HG03521 (cell line): ENCODE measurements at regions not wholly inside any gene's neighbourhood (a gene's known extent, or its start where the extent isn't known, plus 50 kb on each side); places are given as distances from the start of the nearest gene placed in this dataset.

Experiments
- ATAC-seq: cut with Tn5 transposase; IDR thresholded peaks from one replicate; pipeline ENCODE4 v1.9.1; 2021; ENCODE audit warnings: mild to moderate bottlenecking, moderate library complexity; ENCODE audit not compliant: unreplicated experiment

- ATAC-seq: no peak
These were observed 247.1 kb upstream of the SIX2 start for GRCh38 chr2:45256173-45256866.

- no peak for ATAC-seq
These were observed 246.3 kb upstream of the SIX2 start for GRCh38 chr2:45255563-45255962.

GRCh38 chr2:45254025-45254424, 244.8 kb upstream of the SIX2 start:
- no peak for ATAC-seq

DNA sequence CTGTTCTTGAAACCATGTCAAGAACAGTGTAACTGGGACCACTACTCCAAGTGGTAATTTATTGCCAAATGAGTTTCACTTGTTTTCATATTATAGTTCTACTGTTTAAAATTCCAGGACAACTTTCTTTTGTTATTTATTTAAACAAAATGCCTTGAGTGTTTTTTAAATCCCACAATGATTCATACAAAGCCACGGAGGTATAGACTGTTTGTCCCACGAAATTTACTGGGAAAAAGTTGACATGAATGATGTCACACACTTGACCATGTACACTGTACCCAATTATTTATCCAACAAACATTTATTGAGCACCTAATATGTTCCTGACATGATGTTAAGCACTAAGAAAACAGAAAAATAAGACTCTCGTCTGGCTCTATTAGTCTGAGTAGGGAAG, 243.9 kb upstream of the SIX2 start:
- no peak for ATAC-seq

DNA sequence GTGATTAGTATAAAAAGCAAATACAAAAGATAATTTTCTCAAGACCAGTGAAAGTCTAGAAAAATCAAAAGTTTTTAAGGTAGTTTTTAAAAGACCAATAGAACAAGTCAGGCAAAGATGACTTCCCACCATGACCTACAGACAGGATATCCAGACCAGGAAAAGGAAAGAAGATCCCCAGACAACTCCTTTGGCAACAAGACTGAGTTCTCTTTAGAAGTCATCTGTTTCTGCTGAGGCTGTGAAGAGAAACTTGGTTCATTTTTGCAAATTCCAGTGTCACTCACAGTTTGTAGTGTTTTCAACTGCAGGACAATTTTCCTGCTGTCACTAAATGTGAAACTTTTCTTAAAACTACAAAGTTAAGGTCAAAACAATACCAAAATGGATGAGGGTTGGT, 240.9 kb upstream of the SIX2 start:
- no peak for ATAC-seq

DNA sequence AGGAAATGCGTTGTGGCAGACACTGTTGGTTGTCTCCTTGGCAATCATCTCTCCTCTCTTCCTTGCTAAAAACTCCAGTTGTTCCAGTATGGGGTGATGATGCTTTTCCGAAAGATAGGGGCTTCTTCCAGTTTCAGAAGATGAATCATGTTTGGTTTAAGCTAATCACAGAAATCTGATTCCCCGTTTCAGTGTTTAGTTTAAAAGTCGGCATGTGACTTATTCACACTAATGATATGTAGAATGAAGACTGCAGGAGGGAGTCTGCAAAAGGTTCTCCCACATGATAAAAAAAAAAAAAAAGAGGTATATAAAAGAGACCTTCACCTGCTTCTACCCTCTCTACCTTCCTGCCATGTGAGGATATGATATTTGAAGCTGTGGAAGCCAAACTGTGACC, 239.0 kb upstream of the SIX2 start:
- ATAC-seq: no peak

DNA sequence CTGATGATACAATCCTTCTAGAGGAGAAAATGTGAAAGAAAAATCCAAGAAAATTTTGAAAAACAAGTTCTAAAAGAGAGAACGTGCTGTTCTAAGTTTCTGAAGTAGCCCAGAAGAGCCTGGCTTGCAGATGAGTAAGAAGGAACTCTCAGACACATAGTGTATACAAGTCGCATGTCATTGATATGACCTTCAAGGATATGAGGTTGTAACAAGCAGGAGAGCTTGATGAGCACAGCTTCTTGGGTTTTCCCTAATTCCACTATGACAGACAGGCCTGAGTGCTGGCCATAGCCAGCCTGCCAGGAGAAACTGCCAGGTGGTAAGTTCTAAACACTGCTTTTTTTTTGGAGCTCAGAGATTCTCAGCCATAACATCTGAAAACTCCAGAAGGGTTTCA, 235.7 kb upstream of the SIX2 start:
- ATAC-seq: no peak

DNA sequence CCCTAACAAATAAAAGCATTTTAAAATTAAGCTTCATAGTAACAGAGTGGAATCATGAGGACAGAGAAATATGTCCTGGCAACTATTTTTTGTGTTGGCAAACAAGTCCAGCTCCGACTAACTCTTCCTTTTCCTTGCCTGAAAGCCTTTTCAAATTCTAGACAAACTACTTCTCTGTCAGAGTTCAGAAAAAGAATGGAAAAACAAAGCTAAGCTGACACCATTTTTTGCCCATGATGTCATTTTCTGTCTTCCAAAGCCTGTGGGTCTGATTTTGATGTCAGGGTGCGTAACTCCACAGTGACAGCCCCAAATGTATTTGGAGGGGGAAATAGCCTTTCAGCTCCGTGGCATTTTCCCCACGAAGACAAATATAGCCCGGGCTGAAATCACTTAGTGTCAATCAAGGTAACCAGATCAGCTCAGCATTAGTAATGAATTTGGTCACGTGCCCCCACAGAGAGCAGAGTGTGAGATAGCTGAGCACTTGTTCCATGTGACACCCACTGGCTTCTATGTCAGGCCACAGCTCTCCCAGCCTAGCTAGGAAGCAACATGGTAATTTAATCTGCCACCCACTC, 233.0 kb upstream of the SIX2 start:
- no peak for ATAC-seq

DNA sequence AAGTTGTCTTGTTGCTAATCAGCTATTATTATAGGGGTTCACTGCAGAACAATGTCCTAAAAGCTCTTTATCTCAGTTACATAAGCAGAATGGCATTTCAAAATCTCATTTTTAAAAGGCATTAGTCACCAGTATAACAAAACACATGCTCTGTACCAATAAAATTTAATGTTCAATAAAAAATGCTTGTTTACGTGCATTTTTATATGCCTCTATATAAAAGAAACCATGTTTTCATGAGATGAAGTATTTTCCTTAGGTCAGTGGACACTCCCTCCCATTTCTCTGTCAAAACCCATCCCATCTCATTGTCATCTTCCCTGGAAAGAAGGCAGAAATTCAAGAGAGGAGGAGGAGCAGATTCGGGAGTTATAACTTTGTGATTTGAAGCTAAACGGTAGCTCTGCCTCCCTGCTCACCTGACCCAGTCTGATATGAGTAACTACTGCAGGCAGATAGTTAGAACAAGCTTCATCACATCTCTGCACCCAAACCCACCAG, 231.9 kb upstream of the SIX2 start:
- no peak for ATAC-seq

DNA sequence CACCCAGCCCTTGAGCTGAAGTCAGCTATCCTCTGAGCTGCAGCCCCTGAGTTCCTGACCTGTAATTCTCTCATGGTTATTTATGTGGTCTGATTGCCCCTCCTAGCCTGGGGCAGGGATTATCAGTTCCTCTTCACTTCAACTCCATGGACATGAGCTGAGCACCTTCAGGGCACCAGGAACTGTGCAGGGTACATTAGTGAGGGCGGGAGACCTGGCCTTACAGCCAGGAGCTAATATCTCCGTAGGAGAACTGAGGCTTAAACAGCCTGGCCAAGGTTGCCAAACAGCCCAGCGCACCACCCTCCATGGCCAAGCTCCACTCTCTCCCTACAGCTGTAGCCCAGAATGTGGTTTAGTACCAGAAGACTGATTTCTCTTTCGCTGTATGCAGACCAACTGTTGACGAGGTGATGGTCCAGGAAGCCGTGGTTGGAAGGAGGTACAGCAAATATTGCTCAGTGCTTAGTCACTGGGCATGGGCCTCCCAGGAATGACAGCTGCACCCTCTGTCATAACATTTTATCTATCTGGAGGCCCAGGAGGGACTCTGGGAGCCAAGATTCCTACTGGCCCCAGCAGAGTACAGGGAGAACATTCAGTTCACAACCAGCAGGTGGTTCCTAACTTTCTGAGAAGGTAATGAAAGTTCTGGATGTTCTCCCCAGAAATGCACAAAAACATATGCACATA, 228.7 kb upstream of the SIX2 start:
- ATAC-seq: no peak

DNA sequence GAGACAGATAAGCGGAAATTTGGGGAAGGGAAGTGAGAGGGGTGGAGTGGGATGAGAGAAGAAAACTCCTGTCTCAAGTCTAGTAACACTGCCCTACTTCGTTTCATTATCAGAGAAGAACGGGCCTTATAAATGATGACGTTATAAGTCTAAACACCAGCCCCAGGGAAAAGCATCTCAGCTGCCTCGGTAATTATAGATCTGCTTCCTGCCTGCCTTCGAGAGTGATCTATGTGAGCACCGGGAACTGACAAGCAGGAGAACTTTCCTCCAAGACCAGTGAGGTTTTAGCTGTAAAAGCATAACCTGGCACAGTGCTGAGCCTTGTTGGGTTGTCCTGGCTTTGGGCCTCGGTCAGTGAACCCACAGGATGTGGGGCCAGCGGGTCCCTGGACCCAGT, 227.9 kb upstream of the SIX2 start:
- ATAC-seq: no peak

- ATAC-seq: no peak
These were observed 227.0 kb upstream of the SIX2 start for GRCh38 chr2:45236268-45236667.

DNA sequence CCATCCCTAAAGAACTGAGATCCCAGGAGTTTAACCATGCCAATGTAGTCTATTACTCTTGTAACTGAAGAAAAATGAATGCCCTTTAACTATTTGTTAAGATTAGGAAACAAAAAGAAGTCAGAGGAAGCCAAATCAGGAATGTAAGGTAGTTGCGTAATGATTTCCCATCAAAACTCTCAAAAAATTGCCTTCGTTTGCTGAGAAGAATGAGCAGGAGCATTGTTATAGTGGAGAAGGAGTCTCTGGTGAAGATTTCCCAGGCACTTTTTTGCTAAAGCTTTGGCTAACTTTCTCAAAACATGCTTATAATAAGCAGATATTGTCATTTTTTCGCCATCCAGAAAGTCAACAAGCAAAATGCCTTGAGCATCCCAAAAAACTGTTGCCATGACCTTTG, 224.0 kb upstream of the SIX2 start:
- ATAC-seq: no peak

- no peak for ATAC-seq
These were observed 223.6 kb upstream of the SIX2 start for GRCh38 chr2:45232818-45233217.

DNA sequence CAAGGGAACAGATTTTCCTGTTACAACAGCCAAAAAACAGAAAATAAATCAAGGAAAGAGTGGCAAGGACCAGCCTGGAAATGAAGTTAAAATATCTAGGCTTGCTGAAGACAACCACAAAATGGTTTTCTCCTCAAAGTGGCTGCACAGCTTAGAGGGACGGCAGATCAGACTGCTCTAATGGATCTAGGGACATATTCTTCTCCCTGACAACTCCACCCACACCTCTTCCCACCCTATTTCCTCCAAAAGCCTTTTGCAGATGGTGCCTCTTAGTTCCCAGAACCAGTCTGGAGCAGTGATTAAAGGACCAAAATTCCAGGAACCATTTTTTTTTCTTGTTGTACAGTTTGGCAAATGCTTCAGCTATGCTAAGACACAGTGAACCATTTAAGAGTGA, 220.2 kb upstream of the SIX2 start:
- no peak for ATAC-seq

GRCh38 chr2:45227347-45227746, 218.1 kb upstream of the SIX2 start:
- no peak for ATAC-seq

DNA sequence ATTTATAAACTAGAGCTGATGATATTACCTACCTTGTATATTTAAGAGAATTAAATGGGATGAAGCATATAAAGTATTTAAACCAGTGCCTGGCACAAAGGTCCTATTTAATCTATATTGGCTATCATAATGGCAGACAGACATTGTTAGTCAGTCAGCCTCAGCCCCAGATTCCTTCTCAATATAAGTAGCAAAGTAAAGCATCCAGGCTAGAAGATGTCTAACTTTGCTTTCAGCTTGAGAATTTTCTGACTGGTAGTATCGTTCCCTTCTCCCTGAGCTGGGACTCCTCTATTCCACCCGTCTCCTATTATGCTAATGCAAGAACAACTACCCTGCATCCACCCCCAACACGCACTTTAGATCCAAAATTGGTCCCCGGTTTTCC, 215.7 kb upstream of the SIX2 start:
- no peak for ATAC-seq

DNA sequence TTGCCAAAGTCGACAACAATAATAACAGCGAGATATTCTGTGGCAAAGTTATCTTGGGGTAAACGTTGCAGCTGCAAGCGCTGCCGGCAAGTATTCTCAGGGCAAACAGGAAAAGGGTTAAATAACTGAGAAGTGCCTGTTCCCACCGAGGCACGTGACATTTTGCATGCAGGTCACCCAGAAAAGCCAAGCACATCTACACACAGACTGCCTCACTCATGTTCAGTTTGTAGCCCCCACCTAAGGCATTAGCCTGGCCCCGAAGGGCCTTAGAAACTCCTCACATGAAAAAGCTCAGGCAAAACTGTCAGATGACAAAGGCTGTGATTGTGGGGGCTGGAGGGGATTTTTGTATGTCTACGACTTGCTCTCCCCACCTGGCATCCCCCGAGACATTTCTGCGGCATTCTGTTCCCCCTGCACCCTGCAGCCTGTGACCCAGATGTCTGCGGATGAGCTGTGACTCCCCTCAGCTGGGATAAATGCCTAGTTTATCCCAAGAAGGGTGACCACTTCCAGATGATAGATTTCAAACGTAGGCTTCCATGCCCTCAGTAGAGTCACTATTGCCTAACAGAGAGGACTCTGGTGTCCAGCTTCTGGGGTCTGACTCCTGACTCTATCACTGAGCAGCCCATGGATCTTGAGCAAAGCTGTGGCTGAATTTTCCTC, 215.2 kb upstream of the SIX2 start:
- ATAC-seq: no peak

DNA sequence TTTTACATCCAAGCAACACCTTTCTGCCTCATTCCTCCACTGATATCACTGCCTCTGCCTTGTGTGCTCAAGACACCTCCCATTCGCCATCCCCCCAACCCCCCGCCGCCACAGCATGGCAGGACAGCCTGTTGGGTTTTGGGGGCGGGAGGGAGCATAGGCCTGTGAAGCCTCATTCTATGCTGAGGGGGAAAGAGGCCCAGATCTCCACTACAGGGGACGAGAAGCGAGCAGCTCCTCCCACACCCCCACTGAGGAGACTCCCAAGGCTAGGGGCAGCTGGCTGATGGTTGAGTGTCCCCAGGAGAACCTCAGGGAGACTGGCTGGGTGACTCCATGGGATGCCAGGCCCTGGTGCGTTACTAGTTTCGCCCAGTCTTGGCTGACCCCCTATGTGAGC, 214.3 kb upstream of the SIX2 start:
- ATAC-seq: no peak

DNA sequence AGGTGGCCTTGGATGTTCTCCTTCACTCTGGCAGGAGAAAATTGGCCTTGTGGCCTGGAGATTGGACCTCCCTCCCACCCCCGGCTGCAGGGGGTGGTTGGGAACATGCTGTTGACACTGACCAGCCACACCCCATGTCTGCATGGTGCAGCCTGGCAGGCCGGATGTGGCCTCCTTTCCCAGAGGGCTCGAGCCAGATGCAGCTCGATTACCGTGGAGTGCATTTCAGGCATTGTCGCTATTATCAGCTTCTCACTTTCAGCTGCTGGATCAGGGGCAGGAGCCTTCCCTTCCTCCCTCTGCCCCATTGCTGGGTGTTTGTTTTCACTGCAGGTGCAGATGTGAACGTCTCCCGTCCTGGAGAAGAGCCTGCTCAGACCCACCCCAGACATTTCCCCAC, 211.0 kb upstream of the SIX2 start:
- ATAC-seq: no peak

DNA sequence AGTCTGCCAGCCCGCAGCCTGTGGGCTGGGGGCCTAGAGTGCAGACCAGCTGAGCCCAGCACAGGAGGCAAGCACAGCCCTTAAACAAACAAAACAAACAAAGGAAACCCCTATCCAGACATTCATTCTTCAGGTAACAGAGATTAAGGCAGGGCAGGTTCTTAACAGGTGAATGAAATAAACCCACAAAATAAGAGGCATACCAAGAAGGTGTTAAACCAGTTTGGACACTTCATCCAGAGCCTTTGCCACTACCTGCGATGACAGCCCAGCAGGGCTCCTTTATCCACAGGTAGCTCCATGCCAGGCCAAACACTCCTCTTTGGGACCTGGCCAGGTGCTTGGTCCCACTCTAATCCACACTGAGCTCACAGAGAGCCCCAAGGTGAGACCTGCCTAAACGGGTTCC, 209.7 kb upstream of the SIX2 start:
- ATAC-seq: no peak

DNA sequence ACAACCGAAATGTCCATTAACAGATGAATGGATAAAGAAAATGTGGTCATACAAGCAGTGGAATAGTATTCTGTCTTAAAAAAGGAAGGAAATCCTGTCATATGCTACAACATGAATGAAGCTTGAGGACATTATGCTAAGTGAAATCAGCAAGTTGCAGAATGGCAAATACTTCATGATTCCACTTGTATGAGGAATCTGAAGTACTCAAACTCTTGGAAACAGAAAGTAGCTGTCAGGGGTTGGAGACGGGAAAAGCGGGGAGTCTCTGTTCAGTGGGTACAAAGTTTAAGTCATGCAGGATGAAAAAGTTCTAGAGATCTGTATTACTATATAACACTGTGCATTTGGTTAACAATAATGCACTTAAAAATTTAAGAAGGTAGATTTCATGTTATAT, 209.0 kb upstream of the SIX2 start:
- no peak for ATAC-seq
